ENCODE measurements at regions not wholly inside any gene's neighbourhood (a gene's known extent, or its start where the extent isn't known, plus 50 kb on each side); places are given as distances from the start of the nearest gene placed in this dataset.

GRCh38 chr11:116424615-116425261 is 348.0 kb downstream of the BUD13 start:
- H3K4me1 ChIP-seq = peaks cover 23% of the 10 kb centered on the region
- H3F3A ChIP-seq (ENCODE audit: low read depth) = peaks cover 12% of the 10 kb centered on the region
- no peaks in the 10 kb centered on the region for H3K9me3 ChIP-seq (ENCODE audit: low read depth)
- no peaks in the 10 kb centered on the region for H3K27me3 ChIP-seq
- no peaks in the 10 kb centered on the region for H3K36me3 ChIP-seq
- H2AFZ ChIP-seq (replicated peaks) = no peak overlapping the region
- Mint-ChIP-seq H3K4me1 (peaks cover 55% of the 10 kb centered on the region), H3K27ac (peak overlapping the region; percentile 78), H3K9me3 (peaks cover 6% of the 10 kb centered on the region), H3K36me3 (peaks cover 5% of the 10 kb centered on the region), H3K4me3 (no peak overlapping the region), H3K27me3 (ENCODE audit: insufficient read depth, low read depth) (peaks cover 10% of the 10 kb centered on the region)
- no peak overlapping the region for H3K27ac ChIP-seq
- H4K20me1 ChIP-seq (ENCODE audit: low read depth) = no peaks in the 10 kb centered on the region
- no peak for TF ChIP-seq CTCF (IDR thresholded peaks at IDR 0.05)
- TF ChIP-seq EZH2phosphoT487 (IDR thresholded peaks at IDR 0.05) = no peak
- no peak for TF ChIP-seq EZH2 (IDR thresholded peaks at IDR 0.05)
- H3K79me2 ChIP-seq (ENCODE audit: low read depth) = no peaks in the 10 kb centered on the region
- H3K4me2 ChIP-seq = no peak overlapping the region
- no peak for DNase-seq (ENCODE audit: low spot score)
- no peak overlapping the region for H3K9ac ChIP-seq
- H3K4me3 ChIP-seq = no peak overlapping the region

- Histone ChIP-seq H2AFZ (replicated peaks) (peak overlapping the region; percentile 15), H3K4me2 (no peak overlapping the region), H3K79me2 (ENCODE audit: low read depth) (no peaks in the 10 kb centered on the region), H3K36me3 (no peaks in the 10 kb centered on the region), H3K4me1 (peaks cover 16% of the 10 kb centered on the region), H4K20me1 (ENCODE audit: low read depth) (no peaks in the 10 kb centered on the region), H3K27me3 (no peaks in the 10 kb centered on the region), H3K9me3 (ENCODE audit: low read depth) (no peaks in the 10 kb centered on the region), H3K9ac (no peak overlapping the region), H3K27ac (no peak overlapping the region), H3F3A (ENCODE audit: low read depth) (peaks cover 8% of the 10 kb centered on the region), H3K4me3 (no peak overlapping the region)
- TF ChIP-seq EZH2 (IDR thresholded peaks at IDR 0.05) = no peak
- TF ChIP-seq CTCF (IDR thresholded peaks at IDR 0.05) = peak; percentile 54
- Mint-ChIP-seq H3K27ac (peak overlapping the region; percentile 72), H3K9me3 (peaks cover 8% of the 10 kb centered on the region), H3K4me3 (no peak overlapping the region), H3K36me3 (peaks cover 8% of the 10 kb centered on the region), H3K27me3 (ENCODE audit: insufficient read depth, low read depth) (peaks cover 7% of the 10 kb centered on the region), H3K4me1 (peaks cover 59% of the 10 kb centered on the region)
- peak; percentile 70 for DNase-seq (ENCODE audit: low spot score)
Observed at GRCh38 chr11:116422956-116423600, 349.7 kb downstream of the BUD13 start.

- Histone ChIP-seq H3K27ac (no peak overlapping the region), H4K20me1 (ENCODE audit: low read depth) (no peaks in the 10 kb centered on the region), H3K9me3 (ENCODE audit: low read depth) (no peaks in the 10 kb centered on the region)
Observed at GRCh38 chr11:116422556-116422955, 350.2 kb downstream of the BUD13 start.

More at GRCh38 chr11:116422556-116422955, 350.2 kb downstream of the BUD13 start:
- no peak overlapping the region for H3K4me3 Mint-ChIP-seq
- Histone ChIP-seq H3K4me1 (peaks cover 11% of the 10 kb centered on the region), H3K4me3 (no peak overlapping the region), H3K27me3 (no peaks in the 10 kb centered on the region), H3K9ac (no peak overlapping the region), H3K4me2 (no peak overlapping the region), H3K36me3 (no peaks in the 10 kb centered on the region), H3F3A (ENCODE audit: low read depth) (peaks cover 2% of the 10 kb centered on the region), H3K79me2 (ENCODE audit: low read depth) (no peaks in the 10 kb centered on the region), H2AFZ (replicated peaks) (peak overlapping the region; percentile 15)
- H3K27me3 Mint-ChIP-seq (ENCODE audit: insufficient read depth, low read depth) = peaks cover 5% of the 10 kb centered on the region
- peaks cover 8% of the 10 kb centered on the region for H3K9me3 Mint-ChIP-seq
- peak overlapping the region; percentile 72 for H3K27ac Mint-ChIP-seq
- DNase-seq (ENCODE audit: low spot score) = no peak
- peaks cover 8% of the 10 kb centered on the region for H3K36me3 Mint-ChIP-seq
- TF ChIP-seq CTCF (IDR thresholded peaks at IDR 0.05) (no peak), EZH2 (IDR thresholded peaks at IDR 0.05) (no peak), EZH2phosphoT487 (IDR thresholded peaks at IDR 0.05) (no peak)
- H3K4me1 Mint-ChIP-seq = peaks cover 59% of the 10 kb centered on the region
